Choroid plexus epithelial cell (primary cell): ENCODE measurements at regions not wholly inside any gene's neighbourhood (a gene's known extent, or its start where the extent isn't known, plus 50 kb on each side); places are given as distances from the start of the nearest gene placed in this dataset.

Experiments
- DNase-seq: peaks from one replicate; pipeline ENCODE4 v3.0.0-alpha.2; 2010; ENCODE audit warnings: low read depth
- H3K4me3 ChIP-seq: 2 replicates; pipeline ENCODE4 v1.5.1; 2011; ENCODE audit warnings: low read depth, mild to moderate bottlenecking, control low read depth, low read length, moderate library complexity
- CTCF ChIP-seq: conservative IDR thresholded peaks from 2 replicates; pipeline ENCODE4 v1.5.1; 2011; ENCODE audit warnings: low read depth, mild to moderate bottlenecking, control low read depth, inconsistent platforms, low read length, moderate library complexity

DNA sequence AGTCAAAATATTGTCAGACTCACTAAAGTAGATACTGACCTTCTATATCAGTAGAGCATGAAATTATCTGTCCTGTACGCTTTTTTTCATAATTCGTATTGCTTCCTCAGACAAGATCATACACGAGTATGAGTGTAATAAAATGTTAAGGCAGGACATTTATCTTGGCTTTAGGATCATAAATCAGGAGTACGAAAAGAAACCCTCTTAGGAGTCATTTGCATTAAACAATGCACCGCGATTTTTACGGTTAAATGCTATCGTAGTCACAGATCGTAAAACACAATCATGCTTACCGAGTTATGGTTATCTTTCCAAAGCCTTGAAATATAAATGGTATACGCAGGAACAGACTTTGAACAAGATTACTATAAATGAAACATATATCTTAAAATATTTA is 510.3 kb upstream of the ROBO1 start:
- H3K4me3 ChIP-seq = no peak overlapping the region
- TF ChIP-seq CTCF = no peak
- no peak for DNase-seq

DNA sequence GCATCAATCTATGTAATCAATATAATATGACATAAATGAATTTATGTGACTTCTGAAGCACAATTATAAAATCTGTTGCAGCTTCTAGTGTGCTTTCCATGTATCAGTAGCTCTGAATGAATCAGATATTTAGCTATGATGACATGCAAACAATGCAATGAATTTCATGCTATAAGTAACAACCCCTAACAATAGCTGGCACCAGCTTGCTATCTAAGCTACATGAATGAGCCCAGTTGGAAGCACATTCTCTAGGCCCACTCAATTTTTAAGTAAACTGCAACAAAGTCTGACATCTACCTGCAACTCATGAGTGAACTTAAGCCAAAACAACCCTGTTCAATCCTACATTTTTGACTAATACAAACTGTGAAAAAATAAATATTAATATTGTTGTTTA is 507.3 kb upstream of the ROBO1 start:
- DNase-seq = no peak
- TF ChIP-seq CTCF = no peak
- H3K4me3 ChIP-seq = no peak overlapping the region

DNA sequence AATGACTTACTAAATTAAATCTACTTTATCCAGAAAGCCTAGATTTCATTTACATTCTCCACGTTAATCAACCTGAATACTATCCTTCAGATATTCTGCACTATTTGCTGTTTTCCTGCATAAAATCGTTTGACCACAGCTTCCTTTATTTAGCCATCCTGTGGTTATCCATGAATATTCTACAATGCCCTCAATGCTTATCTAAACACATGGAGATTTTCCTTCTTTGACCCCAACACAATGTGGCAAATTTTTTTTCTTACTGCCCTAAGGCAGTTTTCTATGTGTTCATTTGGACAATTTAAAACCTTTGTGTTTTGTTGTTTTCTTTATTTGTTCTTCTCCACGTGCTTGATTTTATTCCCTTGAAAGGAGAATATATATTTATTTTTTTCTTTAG is 495.5 kb upstream of the ROBO1 start:
- DNase-seq = no peak
- no peak for TF ChIP-seq CTCF
- no peak overlapping the region for H3K4me3 ChIP-seq

GRCh38 chr3:80261082-80261481 is 493.3 kb upstream of the ROBO1 start:
- TF ChIP-seq CTCF = no peak
- no peak overlapping the region for H3K4me3 ChIP-seq
- no peak for DNase-seq

- no peak for TF ChIP-seq CTCF
- DNase-seq = no peak
- H3K4me3 ChIP-seq = no peak overlapping the region
These were observed 491.9 kb upstream of the ROBO1 start for GRCh38 chr3:80259736-80260135.

DNA sequence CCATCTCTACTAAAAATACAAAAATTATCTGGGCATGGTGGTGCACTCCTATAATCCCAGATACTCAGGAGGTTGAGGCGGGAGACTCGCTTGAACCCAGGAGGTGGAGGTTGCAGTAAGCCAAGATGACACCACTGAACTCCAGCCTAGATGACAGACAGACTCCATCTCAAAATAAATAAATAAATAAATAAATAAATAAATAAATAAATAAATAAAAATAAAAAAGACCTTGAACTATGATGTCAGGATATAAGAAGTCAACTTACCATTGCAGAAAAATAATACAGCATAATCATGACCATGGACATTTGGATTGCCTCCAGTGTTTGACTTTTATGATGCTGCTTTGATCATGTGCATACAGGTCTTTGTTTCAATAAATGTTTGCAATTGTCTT is 484.3 kb upstream of the ROBO1 start:
- H3K4me3 ChIP-seq = no peak overlapping the region
- TF ChIP-seq CTCF = no peak

DNA sequence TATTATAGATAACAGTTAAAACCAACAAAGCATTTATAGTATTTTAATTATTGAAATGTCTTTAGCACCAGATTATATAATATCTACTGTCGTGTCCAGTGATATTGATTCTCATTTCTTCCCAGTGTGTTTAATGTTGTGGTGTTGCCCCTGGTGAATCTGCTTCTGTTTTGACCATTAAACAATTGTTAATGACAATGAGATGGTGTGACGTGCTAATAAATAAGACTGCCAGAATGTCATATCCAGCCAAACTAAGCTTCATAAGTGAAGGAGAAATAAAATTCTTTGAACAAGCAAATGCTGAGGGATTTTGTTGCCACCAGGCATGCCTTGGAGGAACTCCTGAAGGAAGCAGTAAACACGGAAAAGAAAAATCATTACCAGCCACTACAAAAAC is 480.0 kb upstream of the ROBO1 start:
- DNase-seq = no peak
- no peak overlapping the region for H3K4me3 ChIP-seq
- no peak for TF ChIP-seq CTCF

More for the DNA sequence above, 484.3 kb upstream of the ROBO1 start:
- no peak for DNase-seq
